Mucosa of rectum (tissue), 2 donors: ENCODE measurements at regions not wholly inside any gene's neighbourhood (a gene's known extent, or its start where the extent isn't known, plus 50 kb on each side); places are given as distances from the start of the nearest gene placed in this dataset.

Source experiments
- H3K27ac ChIP-seq, 2 donors: one replicate each; pipeline ENCODE4 v1.7.0; 2013; ENCODE audit warnings: inconsistent platforms in 2 of 2, low read depth in 2 of 2, low read length in 2 of 2
- H3K27me3 ChIP-seq, 2 donors: one replicate each; pipeline ENCODE4 v1.7.0; 2013; ENCODE audit warnings: low read length in 2 of 2; ENCODE audit not compliant: control insufficient read depth in 2 of 2, insufficient read depth in 2 of 2
- H3K36me3 ChIP-seq, 2 donors: one replicate each; pipeline ENCODE4 v1.7.0; 2013; ENCODE audit warnings: low read length in 2 of 2; ENCODE audit not compliant: control insufficient read depth in 2 of 2, insufficient read depth in 2 of 2
- H3K4me1 ChIP-seq, 2 donors: one replicate each; pipeline ENCODE4 v1.7.0; 2013; ENCODE audit warnings: low read length in 2 of 2, mild to moderate bottlenecking in 1 of 2; ENCODE audit not compliant: control insufficient read depth in 2 of 2, insufficient read depth in 2 of 2
- H3K4me3 ChIP-seq, 2 donors: one replicate each; pipeline ENCODE4 v1.7.0; 2013; ENCODE audit warnings: low read length in 2 of 2
- H3K9ac ChIP-seq, 2 donors: one replicate each; pipeline ENCODE4 v1.7.0; 2013; ENCODE audit warnings: low read length in 2 of 2, low read depth in 1 of 2, mild to moderate bottlenecking in 1 of 2
- H3K9me3 ChIP-seq, 2 donors: one replicate each; pipeline ENCODE4 v1.7.0; 2013; ENCODE audit warnings: low read length in 2 of 2; ENCODE audit not compliant: control insufficient read depth in 2 of 2
- donor health status: healthy.
- donor health status: Normal muscosa, but diverticular disease.

- no peak overlapping the region for H3K4me3 ChIP-seq
- H3K4me1 ChIP-seq = no peaks in the 10 kb centered on the region
- H3K36me3 ChIP-seq = no peaks in the 10 kb centered on the region
- no peak overlapping the region for H3K9ac ChIP-seq
- H3K27ac ChIP-seq = no peak overlapping the region
- no peaks in the 10 kb centered on the region for H3K27me3 ChIP-seq
- H3K9me3 ChIP-seq = no peaks in the 10 kb centered on the region
Observed at GRCh38 chr2:151024696-151025251, 236.9 kb downstream of the RBM43 start.

DNA sequence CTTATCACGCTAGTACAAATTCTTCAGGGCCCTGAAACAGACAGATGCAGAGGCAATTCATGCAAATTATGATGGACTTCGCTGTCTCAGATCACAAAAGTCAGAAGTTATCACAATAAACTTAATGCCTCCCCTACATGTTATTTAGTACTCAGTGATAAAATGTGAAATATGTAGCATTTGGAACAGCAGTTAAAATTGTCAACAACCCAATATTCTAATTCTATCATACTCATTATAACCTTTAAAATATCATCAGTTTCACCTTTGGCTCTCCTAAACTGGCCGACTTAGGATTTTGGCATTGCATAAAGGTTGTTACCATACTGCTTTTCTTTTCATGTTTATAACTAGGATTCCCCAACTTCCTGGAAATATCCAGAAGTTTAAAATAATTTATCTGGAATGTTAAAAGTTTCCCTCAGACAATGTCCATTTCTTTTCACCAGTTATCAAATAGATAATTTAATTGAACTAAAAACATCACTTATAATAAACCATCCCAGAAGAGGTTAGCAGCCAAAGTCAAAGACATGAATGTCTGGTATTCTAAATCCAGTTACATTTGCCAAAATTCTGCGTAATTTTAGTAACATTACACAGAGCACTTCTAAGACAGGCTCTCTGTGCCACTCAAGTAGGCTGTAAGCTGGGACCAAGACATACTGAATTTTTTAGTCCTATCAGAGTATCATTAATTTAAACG lies 239.8 kb downstream of the RBM43 start:
- no peak overlapping the region for H3K27ac ChIP-seq
- H3K9ac ChIP-seq = no peak overlapping the region
- no peaks in the 10 kb centered on the region for H3K27me3 ChIP-seq

GRCh38 chr2:151020411-151020810 lies 241.3 kb downstream of the RBM43 start:
- Histone ChIP-seq H3K4me3 (no peak overlapping the region), H3K4me1 (no peaks in the 10 kb centered on the region)

More for the DNA sequence above, 239.8 kb downstream of the RBM43 start:
- H3K4me1 ChIP-seq = no peaks in the 10 kb centered on the region
- H3K9me3 ChIP-seq = no peaks in the 10 kb centered on the region
- no peak overlapping the region for H3K4me3 ChIP-seq
- no peaks in the 10 kb centered on the region for H3K36me3 ChIP-seq

DNA sequence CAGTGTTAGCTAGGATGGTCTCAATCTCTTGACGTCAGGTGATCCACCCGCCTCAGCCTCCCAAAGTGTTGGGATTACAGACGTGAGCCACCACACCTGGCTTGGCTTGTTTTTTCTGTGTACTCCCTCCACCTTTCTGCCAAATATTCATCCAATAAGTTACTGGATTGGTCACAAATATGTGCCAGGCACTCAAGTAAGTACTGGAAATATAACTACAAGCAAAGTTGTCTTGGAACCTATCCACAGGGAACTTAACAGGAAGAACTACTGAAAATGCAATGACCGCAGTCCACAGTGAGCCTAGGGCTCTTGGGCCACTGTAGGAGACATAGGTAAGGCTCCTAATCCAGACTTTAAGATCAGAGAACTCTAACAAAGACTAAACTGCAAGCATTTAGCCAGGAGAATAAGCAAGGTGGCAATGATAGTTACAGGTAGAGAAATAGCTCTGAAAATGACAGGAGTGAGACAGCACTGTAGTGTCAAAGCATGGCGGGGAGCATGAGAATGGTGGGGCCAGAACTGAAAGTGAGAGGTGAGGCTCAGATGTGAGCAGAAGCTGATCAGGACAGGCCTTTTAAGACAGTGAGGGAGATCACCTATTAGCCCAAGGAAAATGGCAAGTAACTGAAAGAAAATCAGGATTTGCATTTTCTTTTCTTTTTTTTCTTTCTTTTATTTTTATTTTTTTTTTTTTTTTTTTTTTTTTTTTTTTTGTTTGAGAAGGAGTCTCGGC lies 252.1 kb downstream of the RBM43 start:
- Histone ChIP-seq H3K4me1 (no peaks in the 10 kb centered on the region), H3K9me3 (no peaks in the 10 kb centered on the region), H3K4me3 (no peak overlapping the region), H3K27ac (no peak overlapping the region), H3K36me3 (no peaks in the 10 kb centered on the region), H3K27me3 (no peaks in the 10 kb centered on the region), H3K9ac (no peak overlapping the region)

More at GRCh38 chr2:151020411-151020810, 241.3 kb downstream of the RBM43 start:
- no peaks in the 10 kb centered on the region for H3K36me3 ChIP-seq
- H3K27ac ChIP-seq = no peak overlapping the region
- no peaks in the 10 kb centered on the region for H3K27me3 ChIP-seq
- no peak overlapping the region for H3K9ac ChIP-seq
- H3K9me3 ChIP-seq = no peaks in the 10 kb centered on the region

GRCh38 chr2:151007365-151007764 lies 254.3 kb downstream of the RBM43 start:
- no peaks in the 10 kb centered on the region for H3K4me1 ChIP-seq
- no peak overlapping the region for H3K4me3 ChIP-seq
- no peaks in the 10 kb centered on the region for H3K9me3 ChIP-seq
- H3K9ac ChIP-seq = no peak overlapping the region
- H3K36me3 ChIP-seq = no peaks in the 10 kb centered on the region
- H3K27me3 ChIP-seq = no peaks in the 10 kb centered on the region
- H3K27ac ChIP-seq = no peak overlapping the region

GRCh38 chr2:151002959-151003600 lies 258.6 kb downstream of the RBM43 start:
- Histone ChIP-seq H3K9ac (no peak overlapping the region), H3K4me1 (no peaks in the 10 kb centered on the region)

DNA sequence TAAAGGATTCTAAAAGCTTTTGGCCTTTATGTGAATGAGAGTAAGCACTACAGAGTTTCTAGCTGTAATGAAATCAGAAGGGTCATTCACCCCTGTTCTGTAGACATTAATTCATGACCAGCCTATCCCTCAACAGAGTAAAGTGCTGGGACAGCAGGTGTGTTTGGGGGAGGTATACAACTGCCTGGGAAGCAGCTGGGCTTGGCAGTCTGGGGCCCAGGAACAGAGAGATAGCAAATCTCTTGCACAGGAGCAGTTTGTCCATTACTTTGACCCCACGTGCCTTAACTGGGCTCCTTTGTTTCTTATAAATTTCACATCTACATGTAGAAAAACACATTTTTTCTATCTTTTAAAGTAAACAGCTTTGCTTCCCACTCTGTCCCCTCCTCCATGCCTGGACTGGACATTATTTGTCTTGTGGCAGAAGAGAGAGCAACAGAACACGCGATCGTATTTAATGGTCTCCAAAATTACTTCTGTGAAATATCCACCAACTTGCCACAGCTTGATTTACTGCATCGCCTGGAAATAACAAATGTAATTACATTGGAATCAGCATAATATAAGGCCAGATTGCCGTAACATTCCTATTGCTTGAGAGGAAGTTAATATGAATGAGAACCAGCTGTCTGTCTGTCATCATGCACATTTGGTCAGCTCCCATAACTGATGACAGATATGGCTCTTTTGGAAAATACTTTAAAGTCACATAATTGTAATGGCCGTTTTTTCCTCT lies 263.8 kb downstream of the RBM43 start:
- Histone ChIP-seq H3K4me3 (no peak overlapping the region), H3K27ac (no peak overlapping the region), H3K4me1 (no peaks in the 10 kb centered on the region), H3K9ac (no peak overlapping the region), H3K36me3 (no peaks in the 10 kb centered on the region), H3K27me3 (no peaks in the 10 kb centered on the region), H3K9me3 (no peaks in the 10 kb centered on the region)

More at GRCh38 chr2:151002959-151003600, 258.6 kb downstream of the RBM43 start:
- Histone ChIP-seq H3K4me3 (no peak overlapping the region), H3K9me3 (no peaks in the 10 kb centered on the region), H3K36me3 (no peaks in the 10 kb centered on the region), H3K27ac (no peak overlapping the region), H3K27me3 (no peaks in the 10 kb centered on the region)

GRCh38 chr2:150997066-150997465 lies 264.6 kb downstream of the RBM43 start:
- H3K4me3 ChIP-seq = no peak overlapping the region
- H3K36me3 ChIP-seq = no peaks in the 10 kb centered on the region
- H3K9ac ChIP-seq = no peak overlapping the region
- no peak overlapping the region for H3K27ac ChIP-seq
- H3K27me3 ChIP-seq = no peaks in the 10 kb centered on the region
- H3K4me1 ChIP-seq = no peaks in the 10 kb centered on the region
- no peaks in the 10 kb centered on the region for H3K9me3 ChIP-seq

DNA sequence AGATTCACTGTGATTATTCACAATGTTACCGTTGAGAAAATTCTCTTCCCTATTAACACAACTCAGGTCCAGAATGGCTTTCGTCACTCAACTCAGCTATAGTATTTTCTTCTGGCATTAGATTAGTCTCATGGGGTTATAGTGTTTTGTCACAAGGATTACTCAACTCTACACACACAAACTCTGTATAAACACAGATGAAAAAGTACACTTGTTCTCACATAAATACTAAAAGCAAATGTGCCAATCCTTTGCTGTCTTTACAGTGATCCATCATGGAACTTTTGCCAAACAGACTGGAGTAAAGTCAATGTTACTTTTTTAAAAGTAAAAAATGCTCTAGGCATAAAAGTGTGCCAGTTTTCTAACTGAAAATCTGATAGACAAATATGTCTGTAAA lies 267.6 kb downstream of the RBM43 start:
- Histone ChIP-seq H3K9me3 (no peaks in the 10 kb centered on the region), H3K4me3 (no peak overlapping the region), H3K4me1 (no peaks in the 10 kb centered on the region), H3K27me3 (no peaks in the 10 kb centered on the region), H3K36me3 (no peaks in the 10 kb centered on the region), H3K9ac (no peak overlapping the region), H3K27ac (no peak overlapping the region)
